ENCODE measurements at regions not wholly inside any gene's neighbourhood (a gene's known extent, or its start where the extent isn't known, plus 50 kb on each side); places are given as distances from the start of the nearest gene placed in this dataset.
A peak's percentile ranks its signal among the peaks of the same experiment; 100 is the strongest.

DNA sequence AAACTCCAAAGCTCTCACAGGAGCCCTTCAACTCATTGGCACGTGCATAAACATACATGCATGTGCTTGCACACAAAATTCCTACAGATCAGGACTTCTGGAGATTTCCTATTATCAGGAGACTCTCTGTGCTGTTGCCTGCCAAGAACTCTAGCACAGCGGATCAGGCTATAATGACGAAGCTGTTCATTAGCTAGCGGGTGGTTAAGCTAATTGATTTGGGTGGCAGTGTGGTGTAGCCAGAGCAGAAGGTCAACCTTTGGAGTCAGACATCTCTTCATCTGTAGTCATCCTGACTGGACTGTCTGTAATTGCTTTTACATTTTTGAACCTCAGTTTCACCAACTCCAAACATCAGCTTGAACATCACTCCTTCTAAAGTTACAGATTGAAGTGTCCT is 69.0 kb downstream of the KIF2B start:
- no peak for DNase-seq (ENCODE audit: extremely low read depth in 1 of 11, low read depth in 9 of 11, low spot score in 4 of 11)

DNA sequence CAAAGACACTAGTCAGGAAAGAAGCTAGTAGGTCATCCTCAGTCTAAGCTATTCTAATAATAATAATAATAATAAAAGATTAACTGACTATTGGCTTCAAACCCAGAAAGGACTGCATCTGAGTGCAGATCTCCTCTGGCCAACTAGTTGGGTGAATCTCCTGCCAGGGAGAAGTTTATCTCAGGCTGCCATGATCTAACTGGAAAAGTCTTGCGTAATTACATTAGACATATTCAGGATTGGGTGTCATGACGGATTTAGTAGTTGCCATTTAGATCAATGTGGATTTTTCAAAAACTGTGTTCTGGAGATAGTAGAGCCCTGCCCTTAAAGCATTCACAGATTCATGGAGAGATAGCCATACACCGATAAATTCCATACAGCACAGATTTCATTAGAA is 69.5 kb downstream of the KIF2B start:
- no peak for DNase-seq (ENCODE audit: extremely low read depth in 1 of 11, low read depth in 9 of 11, low spot score in 4 of 11)

DNA sequence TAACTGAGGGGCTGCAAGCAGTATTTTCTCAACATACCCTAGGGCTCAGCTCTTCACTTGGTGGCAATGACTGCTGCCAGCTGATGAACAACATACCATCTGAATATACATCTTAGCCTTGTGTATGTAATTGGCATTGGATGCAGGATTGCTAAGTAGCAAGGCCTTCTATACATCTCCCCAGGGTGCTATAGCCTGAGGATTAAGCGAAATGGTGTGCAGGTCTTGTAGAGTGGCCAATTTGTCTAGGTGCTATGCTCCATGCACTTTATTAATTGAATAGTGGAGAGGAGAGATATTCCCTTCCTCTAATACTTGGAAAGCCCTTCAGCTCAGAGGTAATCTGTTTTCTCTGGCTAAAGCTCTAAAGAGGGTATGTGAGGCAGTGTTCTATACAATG is 71.9 kb downstream of the KIF2B start:
- DNase-seq (ENCODE audit: extremely low read depth in 1 of 11, low read depth in 9 of 11, low spot score in 4 of 11), result no peak

DNA sequence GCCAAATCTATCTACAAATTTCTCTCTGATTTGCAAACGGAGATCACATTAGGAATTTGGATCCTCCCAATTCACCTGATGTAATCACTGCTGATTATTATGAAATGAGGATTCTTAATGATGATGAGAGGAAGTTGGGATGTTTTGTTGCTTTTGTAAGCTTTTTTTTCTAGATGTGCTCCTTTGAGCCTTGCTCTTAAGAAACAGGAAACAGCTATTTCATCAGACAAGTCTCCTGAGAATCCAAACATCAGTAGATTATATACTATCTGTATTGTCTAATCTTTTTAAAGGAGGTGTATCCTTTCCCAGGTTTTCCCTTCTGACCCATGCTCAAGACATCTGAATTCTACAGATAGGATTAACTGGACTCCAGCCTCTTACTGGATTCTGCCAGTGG is 73.3 kb downstream of the KIF2B start:
- DNase-seq (ENCODE audit: extremely low read depth in 1 of 11, low read depth in 9 of 11, low spot score in 4 of 11), result no peak

DNA sequence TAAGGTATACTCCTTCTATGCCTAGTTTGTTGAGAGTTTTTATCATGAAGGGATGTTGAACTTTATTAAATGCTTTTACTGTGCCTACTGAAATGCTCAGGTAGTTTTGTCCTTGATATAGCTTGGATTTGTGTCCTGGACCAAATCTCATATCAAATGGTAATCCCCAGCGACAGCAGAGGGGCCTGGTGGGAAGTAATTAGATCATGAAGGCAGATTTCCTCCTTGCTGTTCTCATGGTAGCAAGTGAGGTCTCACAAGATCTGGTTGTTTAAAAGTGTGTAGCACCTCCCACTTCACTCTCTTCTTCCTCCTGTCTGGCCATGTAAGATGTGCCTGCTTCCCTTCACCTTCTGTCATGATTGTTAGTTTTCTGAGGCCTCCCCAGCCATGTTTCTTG is 78.2 kb downstream of the KIF2B start:
- no peak for DNase-seq (ENCODE audit: extremely low read depth in 1 of 11, low read depth in 9 of 11, low spot score in 4 of 11)

DNA sequence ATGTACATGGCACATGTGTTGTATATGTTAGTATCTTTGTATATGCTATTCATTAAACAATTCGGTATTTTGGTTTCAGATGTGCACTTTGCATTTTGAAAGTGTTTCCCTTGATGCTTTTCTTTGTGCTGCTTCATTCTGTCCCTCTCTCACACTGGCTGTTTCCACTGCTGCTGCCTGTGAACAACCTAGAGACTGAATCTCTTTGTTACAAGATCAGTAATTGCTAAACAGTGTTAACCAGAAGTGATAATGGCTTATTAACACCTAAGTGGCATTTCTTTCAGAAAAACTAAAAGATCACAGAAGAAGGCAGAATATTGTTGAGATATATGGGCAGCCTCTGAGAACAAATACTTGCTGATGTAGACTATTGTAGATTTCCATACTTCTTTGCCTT is 84.7 kb downstream of the KIF2B start:
- DNase-seq (ENCODE audit: extremely low read depth in 1 of 11, low read depth in 9 of 11, low spot score in 4 of 11), result no peak

DNA sequence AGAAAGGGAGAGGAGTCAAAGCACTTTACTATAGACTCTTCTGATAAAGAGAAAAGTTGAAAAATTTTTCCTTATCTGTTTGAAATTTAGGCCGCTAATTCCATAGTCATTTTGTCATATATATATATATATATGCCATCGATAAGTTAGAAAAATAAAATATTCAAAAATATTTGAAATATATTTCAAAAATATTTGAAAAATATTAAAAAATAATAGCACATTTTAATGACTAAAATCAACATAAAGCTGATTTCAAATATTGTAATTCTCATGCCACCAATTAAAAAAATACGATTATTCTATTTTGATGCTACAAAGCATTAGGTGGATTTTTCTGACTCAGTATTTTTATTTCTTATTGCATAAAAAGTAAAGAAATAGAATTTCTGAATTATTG is 87.1 kb downstream of the KIF2B start:
- no peak for DNase-seq (ENCODE audit: extremely low read depth in 1 of 11, low read depth in 9 of 11, low spot score in 4 of 11)

DNA sequence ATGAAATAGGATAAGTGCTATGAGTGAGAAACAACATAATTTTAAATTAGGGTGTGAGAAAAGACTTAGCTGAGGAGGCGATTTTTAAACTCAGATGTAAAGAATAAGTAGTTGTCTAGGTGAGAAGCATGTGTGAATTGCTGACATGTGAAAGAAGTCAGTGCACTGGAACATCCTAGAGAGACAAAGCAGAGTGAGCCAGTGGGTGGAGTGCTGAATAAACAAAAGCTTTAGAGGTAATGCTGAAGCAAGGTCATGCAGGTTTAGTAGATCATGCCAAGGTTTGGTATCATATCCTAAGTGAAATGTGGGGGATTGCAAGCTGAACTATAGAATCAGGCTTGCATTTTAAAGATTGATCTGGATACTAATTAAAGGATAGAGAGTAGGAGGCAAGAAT is 89.4 kb downstream of the KIF2B start:
- DNase-seq (ENCODE audit: extremely low read depth in 1 of 11, low read depth in 9 of 11, low spot score in 4 of 11), result peak in 4 of 11 donors; percentile 1 to 11 (median 4)

DNA sequence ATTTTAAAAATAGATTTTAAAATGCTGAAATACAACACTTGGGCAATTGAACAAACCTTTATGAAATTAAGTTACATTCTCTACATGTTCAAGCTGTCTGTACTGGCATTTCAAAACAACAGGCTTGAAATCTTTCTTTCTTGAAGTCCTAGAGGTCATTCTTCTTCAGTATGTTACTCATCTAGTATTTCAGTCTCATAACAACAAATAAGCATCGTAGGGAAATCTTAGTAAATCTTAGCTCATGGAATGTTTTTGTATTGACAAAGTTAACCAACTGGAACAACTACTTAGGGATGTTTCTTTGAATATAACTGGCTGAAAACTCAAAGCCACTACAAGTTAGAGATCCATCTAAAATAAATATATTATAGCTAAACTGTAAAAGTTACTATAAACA is 96.6 kb downstream of the KIF2B start:
- no peak for DNase-seq (ENCODE audit: extremely low read depth in 1 of 11, low read depth in 9 of 11, low spot score in 4 of 11)

DNA sequence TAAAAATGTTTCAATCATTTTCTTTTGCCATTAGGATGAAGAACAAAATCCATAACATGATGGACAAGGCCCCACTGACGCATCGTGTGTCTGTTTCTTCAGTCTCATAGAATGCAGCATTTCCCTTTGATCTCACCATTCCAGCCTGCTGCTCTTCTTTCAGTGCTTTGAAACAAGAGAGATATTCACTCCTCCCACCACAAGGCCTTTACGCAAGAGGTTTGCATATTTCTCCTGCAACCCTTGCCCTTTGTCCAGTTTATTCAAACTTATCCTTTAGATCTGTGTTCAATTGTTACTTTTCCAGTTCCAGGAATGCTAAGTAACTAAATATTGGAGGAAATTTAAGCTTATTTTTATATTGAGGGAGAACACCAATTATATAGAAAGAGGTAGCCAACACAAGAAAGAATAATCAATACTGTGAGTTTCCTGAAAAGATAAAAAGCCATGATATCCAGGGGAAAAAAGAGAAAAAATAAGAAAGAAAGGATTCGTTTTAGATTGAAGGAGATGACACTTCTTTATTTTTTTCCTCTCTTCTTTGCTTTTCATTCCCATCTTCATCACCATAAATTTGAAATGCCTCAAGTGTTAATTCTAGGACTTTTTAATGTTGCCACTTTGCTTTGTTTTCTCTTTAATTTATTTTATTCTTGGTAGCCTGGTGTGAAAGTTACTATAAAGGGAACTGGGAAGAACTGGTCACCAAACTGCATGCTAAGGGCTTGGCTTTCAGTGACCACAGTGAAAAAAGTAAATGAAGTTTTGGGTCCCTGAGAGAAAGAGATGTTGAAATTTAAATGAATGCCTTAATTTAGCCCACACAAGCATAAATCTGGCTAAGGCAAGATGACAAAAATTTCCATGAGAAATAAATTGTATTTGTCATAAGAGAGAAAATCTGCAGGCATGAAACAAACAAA is 102.1 kb downstream of the KIF2B start:
- DNase-seq (ENCODE audit: extremely low read depth in 1 of 11, low read depth in 9 of 11, low spot score in 4 of 11), result peak in 4 of 11 donors; percentile 2 to 12 (median 6)

DNA sequence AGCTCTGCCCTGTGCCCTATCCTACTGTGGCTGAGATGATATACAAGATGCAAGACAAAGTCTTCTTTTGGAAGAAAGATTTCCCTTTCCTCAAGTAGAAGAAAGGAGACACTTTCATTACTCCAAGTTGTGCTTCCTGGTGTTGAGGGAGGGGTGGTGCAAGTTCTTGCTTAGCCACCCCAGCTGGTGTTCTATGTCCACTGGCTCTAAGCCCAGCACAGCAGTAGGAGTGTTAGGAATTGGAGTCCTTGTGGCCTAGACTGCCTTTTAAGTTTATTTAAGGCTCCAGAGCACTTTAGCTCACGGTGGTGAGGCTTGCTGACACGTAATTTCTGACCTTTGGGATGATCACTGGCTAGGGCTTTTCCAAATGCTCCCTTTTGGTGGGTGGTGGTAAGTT is 109.7 kb downstream of the KIF2B start:
- no peak for DNase-seq (ENCODE audit: extremely low read depth in 1 of 11, low read depth in 9 of 11, low spot score in 4 of 11)

DNA sequence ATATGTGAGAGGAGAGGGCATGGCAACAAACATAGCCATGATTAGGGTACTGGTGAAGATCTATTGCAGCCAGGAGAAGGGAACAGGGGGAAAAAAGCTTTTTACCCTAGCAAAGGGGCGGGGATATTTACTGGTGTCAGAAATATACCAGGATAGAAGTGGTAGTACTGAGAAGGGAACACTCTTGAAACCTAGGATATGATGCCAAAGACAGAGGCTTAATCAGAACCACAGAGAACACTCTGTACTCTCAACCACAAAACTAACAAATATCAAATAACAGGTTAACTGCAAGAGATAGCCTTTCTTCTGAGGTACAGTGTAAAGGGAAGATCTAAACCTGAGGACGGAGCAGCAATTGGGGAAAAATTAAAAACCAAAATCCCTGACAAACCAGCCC is 112.2 kb downstream of the KIF2B start:
- DNase-seq (ENCODE audit: extremely low read depth in 1 of 11, low read depth in 9 of 11, low spot score in 4 of 11), result no peak

DNA sequence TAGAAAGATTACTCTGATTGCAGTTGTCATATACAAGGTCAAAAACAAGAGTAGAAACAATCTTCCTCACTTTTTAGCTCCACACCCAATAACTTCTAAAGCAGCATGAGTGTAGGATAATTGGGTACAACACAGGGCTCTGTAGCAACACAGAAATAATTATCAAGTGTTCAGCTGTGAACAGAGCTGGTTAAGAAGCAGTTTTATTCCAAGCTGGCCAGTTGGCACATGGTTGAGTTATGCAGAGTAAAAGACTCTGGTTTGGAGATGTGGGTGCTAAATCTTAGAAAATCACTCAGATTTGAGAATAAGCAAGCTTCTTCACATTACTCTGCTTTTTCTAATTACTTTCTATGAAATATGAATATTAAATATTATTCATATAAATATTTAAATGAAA is 118.5 kb downstream of the KIF2B start:
- no peak for DNase-seq (ENCODE audit: extremely low read depth in 1 of 11, low read depth in 9 of 11, low spot score in 4 of 11)

DNA sequence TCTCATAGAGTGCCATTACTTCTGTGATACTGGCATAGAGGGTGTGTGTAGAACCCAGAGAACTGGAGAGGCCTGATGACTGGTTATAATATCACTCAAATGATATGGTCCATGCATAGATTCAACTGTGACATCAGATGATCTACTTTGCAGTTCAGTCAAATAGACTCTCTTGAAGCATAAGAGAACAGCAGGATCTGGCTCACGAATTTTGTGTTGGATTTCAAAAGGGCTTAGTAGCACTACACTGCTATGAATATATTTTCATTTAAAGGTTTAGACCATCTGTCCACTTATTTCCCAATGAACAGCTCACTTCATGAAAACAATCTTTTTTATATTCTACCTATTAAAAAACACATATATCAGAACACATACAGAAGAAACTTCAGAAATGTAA is 119.7 kb downstream of the KIF2B start:
- no peak for DNase-seq (ENCODE audit: extremely low read depth in 1 of 11, low read depth in 9 of 11, low spot score in 4 of 11)

DNA sequence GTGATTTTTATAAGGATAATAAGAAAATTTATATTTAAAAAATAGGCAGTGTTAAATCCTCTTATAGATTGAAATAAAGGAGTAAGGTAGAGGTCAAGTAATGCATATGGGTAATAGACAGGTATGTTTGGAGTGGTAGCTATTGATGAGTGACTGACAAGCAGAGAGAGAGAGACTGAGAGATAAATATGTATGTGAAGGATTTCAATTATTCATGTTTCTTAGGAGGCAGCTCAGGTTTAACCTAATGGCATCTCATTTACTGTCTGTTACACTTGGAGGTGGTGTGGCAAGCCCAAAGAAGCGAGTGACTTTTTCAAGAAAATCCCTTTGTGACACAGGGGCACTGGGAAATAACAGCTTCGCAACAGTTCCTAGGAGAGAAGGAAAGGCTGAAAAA is 120.2 kb downstream of the KIF2B start:
- DNase-seq (ENCODE audit: extremely low read depth in 1 of 11, low read depth in 9 of 11, low spot score in 4 of 11), result no peak

DNA sequence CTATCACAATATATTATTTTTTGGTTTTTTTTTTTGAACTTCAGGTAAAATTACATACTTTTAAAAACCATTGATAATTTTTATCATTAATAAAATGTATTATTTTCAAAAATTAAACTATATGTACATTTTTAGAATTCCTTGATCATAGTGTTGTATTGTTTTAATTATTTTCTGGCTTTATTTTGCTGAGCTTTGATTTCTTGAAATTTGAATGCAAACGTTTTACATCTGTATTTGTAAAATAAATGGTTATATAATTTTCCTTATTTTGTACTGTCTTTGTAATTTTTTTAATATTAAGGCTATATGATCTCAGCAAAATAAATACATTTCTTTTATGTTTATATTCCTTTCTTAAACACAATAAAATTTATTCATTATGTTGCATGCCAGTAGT is 125.6 kb downstream of the KIF2B start:
- no peak for DNase-seq (ENCODE audit: extremely low read depth in 1 of 11, low read depth in 9 of 11, low spot score in 4 of 11)

DNA sequence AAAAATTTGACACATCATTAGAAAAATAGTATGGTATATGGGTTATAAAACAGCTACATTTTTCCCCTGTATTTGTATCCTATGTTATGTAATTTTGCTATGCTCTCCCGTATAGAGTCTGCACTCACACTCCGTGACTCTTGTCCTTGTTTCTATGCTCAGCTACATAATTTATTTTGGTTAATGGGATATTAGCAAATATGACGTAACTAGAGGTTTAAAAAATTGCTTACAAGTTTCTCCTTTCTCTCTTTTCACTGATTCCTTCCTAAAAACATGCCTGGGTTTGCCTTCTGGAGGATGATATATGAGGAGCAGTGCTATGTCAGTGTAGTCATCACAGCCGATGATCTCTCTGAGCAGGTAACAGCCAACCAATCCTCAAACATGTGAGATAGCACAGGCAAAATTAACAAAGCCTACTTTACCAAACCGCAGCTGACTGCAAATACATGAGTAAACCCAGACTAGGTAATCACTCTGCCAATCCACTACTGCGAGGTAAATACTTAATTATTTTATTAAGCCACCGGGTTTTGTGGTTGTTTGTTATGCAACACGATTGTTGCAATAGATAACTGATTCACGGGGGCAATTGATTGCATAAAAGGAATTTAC is 126.9 kb downstream of the KIF2B start:
- DNase-seq (ENCODE audit: extremely low read depth in 1 of 11, low read depth in 9 of 11, low spot score in 4 of 11), result no peak

DNA sequence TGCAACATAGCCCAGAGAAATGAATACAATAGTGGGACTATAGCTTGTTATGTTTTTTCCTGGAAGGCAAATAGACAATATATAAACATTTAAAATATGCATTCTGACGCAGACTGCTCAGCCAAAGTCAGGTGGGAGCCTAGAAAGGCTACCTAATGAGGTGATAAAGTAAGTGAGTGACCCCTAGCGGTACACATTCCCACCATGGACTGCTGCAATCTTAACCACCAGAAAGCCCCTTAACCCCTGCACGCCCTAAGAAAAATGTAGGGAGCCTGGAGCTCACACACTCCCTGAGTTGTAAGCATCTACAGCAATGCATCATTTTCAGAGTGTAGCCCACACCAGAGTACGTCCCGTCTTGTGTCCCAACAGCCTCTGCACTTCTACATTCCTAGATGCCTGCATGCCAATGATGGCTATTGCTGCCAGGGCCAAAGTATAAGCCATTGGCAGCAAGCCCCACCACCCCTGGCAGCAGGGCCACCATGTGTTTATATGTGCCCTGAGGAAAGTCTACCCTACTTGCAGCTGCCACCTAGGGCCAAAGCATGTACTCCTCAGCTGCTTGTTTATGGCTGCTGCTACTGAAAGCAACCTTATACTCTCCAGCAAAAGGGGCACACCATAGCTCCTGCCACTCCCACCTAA is 127.6 kb downstream of the KIF2B start:
- DNase-seq (ENCODE audit: extremely low read depth in 1 of 11, low read depth in 9 of 11, low spot score in 4 of 11), result peak in 1 of 11 donors; percentile 4

DNA sequence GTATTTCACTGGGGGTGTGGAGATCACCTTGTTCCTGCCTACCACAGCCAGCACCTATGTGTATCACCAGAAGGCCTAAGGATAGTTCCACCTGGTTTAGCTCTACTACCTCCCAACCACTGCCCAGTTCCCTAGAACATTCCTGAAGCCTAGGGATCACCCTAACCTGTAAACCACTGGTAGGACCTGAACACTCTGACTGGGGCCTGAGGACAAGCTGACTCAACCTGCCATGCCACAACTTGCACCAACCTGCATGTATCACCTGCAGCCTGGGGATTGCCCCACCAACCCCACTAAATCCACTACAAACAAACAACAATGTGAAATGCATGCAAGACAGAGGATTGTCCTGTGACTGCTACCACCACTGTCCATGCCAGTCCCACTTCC is 128.1 kb downstream of the KIF2B start:
- DNase-seq (ENCODE audit: extremely low read depth in 1 of 11, low read depth in 9 of 11, low spot score in 4 of 11), result no peak

DNA sequence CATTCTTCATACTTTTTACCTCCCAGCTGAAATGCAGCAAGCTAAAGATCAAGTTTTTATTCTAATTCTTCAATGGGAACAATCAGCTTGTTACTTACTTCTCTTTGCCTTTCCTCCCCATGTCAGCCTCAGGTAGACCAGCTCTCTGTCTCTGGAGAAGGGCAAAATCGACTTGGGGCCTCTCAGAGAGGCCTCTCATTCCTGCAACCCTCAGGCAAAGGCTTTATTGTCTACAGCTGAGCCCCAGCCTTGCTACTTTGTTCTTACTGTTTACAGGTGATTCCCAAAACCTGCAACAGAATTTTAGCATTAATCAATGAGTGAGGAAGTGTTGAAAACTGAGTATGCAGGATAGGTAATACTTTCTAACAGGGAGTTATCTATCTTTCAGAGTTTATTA is 148.6 kb downstream of the KIF2B start:
- DNase-seq (ENCODE audit: extremely low read depth in 1 of 11, low read depth in 9 of 11, low spot score in 4 of 11), result no peak
